Inferior parietal cortex (tissue), 1 donor: ENCODE measurements at regions not wholly inside any gene's neighbourhood (a gene's known extent, or its start where the extent isn't known, plus 50 kb on each side); places are given as distances from the start of the nearest gene placed in this dataset.
"Not testable (repeated sequence)": the region's sequence is repeated elsewhere in the genome, so short reads cannot be mapped to it uniquely, and the experiment has no call there.

Experiments used
- DNase-seq: peaks from one replicate; pipeline ENCODE4 v3.0.0-alpha.2; 2016; ENCODE audit errors: extremely low spot score

DNA sequence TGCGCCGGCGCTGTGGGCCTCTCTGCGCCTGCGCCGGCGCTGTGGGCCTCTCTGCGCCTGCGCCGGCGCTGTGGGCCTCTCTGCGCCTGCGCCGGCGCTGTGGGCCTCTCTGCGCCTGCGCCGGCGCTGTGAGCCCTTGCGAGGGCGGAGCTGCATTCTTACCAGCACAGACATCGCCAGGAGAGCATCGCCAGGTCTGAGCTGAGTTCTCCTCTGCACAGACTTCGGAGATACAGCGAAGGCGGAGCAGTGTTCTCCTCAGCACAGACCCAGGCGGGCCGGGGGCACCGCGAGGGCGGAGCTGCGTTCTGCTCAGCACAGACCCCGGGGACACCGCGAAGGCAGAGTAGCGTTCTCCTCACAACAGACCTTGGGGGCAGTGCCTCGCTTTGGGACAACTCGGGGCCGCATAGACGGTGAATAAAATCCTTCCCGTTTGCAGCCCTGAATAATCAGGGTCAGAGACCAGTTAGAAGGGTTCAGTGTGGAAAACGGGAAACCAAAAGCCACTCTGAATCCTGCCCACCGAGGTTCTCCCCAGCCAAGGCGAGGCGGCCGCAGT is 1268.1 kb downstream of the FOXD4L5 start:
- DNase-seq = not testable (repeated sequence)

DNA sequence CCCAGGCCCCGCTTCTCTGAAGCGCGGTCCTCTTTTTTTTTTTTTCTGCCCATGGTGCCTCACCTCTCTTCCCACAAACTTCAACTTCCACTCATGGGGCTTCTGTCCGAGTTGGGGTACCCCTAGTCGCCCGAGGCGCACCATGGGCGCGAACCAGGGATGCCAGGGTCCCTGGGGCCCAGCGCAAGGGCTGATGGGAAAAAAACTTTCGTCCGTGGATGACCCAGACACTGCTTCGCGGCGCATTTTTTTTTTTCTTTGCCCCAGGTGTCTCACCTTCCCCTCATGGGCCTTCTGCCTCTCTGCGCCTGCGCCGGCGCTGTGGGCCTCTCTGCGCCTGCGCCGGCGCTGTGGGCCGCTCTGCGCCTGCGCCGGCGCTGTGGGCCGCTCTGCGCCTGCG is 1268.8 kb downstream of the FOXD4L5 start:
- not testable (repeated sequence) for DNase-seq

DNA sequence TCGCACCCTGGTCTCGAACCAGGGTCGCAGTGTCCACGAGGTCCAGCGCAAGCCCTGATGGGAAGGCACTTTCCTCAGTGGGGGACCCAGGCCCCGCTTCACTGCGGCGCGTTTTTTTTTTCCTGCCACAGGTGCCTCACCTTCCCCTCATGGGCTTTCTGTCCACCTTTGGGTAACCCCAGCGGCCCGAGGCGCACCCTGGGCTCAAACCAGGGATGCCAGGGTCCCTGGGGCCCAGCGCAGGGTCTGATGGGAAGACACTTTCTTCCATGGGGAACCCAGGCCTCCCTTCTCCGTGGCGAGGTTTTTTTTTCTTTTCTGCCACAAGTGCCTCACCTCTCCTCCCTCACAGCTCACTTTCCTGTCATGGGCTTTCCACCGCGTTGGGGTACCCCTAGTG is 1269.9 kb downstream of the FOXD4L5 start:
- DNase-seq = no peak

DNA sequence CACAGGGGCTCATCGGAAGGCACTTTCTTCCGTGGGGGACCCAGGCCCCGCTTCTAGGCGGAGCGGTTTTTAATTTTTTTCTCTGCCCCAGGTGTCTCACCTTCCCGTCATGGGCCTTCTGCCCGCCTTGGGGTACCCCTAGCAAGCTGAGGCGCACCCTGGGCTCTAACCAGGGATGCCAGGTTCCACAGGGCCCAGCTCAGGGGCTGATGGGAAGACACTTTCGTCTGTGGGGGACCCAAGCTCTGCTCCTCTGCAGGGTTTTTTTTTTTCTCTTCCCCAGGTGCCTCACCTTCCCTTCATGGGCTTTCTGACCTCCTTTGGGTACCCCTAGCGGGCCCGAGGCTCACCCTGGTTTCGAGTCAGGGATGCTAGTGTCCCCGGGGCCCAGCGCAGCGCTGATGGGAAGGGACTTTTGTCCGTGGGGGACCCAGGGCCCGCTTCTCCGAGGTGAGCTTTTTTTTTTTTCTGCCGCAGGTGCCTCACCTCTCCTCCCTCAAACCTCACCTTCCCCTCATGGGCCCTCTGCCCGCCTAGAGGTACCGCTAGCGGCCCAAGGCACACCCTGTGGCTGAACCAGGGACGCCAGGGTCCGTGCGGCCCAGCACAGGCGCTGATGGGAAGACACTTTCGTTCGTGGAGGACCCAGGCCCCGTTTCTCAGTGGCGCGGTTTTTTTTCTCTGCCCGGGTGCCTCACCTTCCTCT is 1270.5 kb downstream of the FOXD4L5 start:
- DNase-seq = not testable (repeated sequence)

DNA sequence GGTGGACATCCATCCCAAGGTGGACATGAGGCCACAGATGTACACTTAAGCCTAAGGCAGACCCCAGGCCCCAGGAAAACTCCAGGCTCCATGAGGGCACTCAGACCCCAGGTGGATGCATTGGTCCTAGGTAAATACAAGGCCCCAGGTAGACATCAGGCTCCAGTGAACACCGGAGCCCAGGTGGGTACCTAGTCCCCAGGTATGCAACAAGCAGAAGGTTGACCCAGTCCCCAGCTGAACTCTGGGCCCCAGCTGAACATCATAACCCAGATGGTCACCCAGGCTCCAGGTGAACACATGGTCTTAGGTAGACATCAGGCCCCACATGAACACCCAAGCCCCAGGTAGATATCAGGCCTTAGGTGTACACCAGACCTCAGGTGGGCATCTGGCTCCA is 1271.9 kb downstream of the FOXD4L5 start:
- not testable (repeated sequence) for DNase-seq

DNA sequence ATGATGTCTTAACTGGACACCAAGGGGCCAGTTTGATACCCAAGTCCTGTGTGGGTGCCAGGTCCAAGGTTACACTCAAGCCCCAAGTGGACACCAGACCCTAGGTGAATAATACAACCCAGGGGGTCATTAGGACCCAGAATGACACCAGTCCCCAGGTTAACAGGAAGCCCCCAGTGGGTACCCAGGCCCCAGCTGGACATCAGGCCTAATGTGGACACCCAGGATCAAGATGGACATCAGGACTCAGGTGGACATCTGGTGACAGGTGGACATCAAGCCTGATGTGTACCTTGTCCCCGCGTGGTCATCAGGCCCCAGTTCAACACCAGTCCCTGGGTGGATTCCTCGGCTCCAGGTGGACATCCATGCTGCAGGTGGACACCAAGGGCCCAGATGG is 1273.0 kb downstream of the FOXD4L5 start:
- DNase-seq = not testable (repeated sequence)

DNA sequence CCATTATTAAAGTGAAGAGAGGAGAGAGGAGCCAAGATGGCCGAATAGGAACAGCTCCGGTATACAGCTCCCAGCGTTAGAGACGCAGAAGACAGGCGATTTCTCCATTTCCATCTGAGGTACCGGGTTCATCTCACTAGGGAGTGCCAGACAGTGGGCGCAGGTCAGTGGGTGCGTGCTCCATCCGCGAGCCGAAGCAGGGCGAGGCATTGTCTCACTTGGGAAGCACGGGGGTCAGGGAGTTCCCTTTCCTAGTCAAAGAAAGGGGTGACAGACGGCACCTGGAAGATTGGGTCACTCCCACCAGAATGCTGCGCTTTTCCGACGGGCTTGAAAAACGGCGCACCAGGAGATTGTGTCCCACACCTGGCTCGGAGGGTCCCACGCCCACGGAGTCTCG is 1305.3 kb downstream of the FOXD4L5 start:
- DNase-seq = not testable (repeated sequence)
